ENCODE measurements at regions not wholly inside any gene's neighbourhood (a gene's known extent, or its start where the extent isn't known, plus 50 kb on each side); places are given as distances from the start of the nearest gene placed in this dataset.

DNA sequence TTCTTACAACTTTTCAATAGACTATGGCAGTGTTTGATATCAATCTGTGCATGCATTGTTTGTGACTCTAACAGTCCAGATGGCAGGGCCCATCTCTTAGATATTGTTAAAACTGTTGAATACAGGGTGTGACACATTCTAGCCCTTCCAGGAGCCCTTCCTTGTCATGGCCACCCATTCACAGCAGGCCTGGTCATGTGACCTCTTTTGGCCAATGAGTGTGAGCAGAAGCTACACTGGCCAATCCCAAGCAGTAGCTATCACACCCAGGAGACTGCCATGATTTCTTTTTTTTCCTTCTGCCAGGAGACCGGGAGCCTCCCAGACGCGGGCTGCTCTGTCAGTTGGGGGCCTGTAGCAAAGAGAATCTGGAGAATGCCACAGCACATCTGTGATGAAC is 655.4 kb upstream of the MKI67 start:
- Histone ChIP-seq H3K27ac (no peak overlapping the region), H3K36me3 (replicated peaks; ENCODE audit: insufficient read depth, low read depth) (no peaks in the 10 kb centered on the region), H3K4me1 (ENCODE audit: insufficient read depth) (no peaks in the 10 kb centered on the region), H3K9me3 (ENCODE audit: low read depth) (no peaks in the 10 kb centered on the region), H3K79me2 (no peaks in the 10 kb centered on the region), H3K4me3 (no peak overlapping the region), H2AFZ (no peak overlapping the region), H3K27me3 (peaks cover under 1% of the 10 kb centered on the region), H3K9me2 (replicated peaks; ENCODE audit: insufficient read depth) (no peaks in the 10 kb centered on the region), H3K4me2 (no peak overlapping the region), H4K20me1 (ENCODE audit: insufficient read depth, poor library complexity, severe bottlenecking) (no peaks in the 10 kb centered on the region)
- no peak for DNase-seq (ENCODE audit: low spot score)
- TF ChIP-seq EZH2 (IDR thresholded peaks at IDR 0.05; ENCODE audit: borderline replicate concordance), result no peak
- WGBS (ENCODE audit: low lambda C conversion rate, missing lambda C conversion rate), result 98% methylated on average over 3 of the region's 3 CpGs

- Histone ChIP-seq H3K27me3 (no peaks in the 10 kb centered on the region), H3K4me3 (no peak overlapping the region), H3K4me2 (no peak overlapping the region), H3K9me3 (ENCODE audit: low read depth) (no peaks in the 10 kb centered on the region), H3K9me2 (replicated peaks; ENCODE audit: insufficient read depth) (no peaks in the 10 kb centered on the region), H3K79me2 (no peaks in the 10 kb centered on the region), H3K4me1 (ENCODE audit: insufficient read depth) (no peaks in the 10 kb centered on the region), H3K36me3 (replicated peaks; ENCODE audit: insufficient read depth, low read depth) (no peaks in the 10 kb centered on the region), H4K20me1 (ENCODE audit: insufficient read depth, poor library complexity, severe bottlenecking) (no peaks in the 10 kb centered on the region), H3K27ac (no peak overlapping the region), H2AFZ (no peak overlapping the region)
- TF ChIP-seq EZH2phosphoT487 (IDR thresholded peaks at IDR 0.05; ENCODE audit: low read depth, severe bottlenecking, unreplicated experiment) (no peak), EZH2 (IDR thresholded peaks at IDR 0.05; ENCODE audit: borderline replicate concordance) (no peak)
- TF ChIP-seq, protein P1, sequence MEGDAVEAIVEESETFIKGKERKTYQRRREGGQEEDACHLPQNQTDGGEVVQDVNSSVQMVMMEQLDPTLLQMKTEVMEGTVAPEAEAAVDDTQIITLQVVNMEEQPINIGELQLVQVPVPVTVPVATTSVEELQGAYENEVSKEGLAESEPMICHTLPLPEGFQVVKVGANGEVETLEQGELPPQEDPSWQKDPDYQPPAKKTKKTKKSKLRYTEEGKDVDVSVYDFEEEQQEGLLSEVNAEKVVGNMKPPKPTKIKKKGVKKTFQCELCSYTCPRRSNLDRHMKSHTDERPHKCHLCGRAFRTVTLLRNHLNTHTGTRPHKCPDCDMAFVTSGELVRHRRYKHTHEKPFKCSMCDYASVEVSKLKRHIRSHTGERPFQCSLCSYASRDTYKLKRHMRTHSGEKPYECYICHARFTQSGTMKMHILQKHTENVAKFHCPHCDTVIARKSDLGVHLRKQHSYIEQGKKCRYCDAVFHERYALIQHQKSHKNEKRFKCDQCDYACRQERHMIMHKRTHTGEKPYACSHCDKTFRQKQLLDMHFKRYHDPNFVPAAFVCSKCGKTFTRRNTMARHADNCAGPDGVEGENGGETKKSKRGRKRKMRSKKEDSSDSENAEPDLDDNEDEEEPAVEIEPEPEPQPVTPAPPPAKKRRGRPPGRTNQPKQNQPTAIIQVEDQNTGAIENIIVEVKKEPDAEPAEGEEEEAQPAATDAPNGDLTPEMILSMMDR (IDR thresholded peaks at IDR 0.05; ENCODE audit: poor library complexity), result no peak
- 74% methylated on average over 2 of the region's 2 CpGs for WGBS (ENCODE audit: low lambda C conversion rate, missing lambda C conversion rate)
- DNase-seq (ENCODE audit: low spot score), result no peak
Measured at GRCh38 chr10:128784444-128784843, 658.2 kb upstream of the MKI67 start.

DNA sequence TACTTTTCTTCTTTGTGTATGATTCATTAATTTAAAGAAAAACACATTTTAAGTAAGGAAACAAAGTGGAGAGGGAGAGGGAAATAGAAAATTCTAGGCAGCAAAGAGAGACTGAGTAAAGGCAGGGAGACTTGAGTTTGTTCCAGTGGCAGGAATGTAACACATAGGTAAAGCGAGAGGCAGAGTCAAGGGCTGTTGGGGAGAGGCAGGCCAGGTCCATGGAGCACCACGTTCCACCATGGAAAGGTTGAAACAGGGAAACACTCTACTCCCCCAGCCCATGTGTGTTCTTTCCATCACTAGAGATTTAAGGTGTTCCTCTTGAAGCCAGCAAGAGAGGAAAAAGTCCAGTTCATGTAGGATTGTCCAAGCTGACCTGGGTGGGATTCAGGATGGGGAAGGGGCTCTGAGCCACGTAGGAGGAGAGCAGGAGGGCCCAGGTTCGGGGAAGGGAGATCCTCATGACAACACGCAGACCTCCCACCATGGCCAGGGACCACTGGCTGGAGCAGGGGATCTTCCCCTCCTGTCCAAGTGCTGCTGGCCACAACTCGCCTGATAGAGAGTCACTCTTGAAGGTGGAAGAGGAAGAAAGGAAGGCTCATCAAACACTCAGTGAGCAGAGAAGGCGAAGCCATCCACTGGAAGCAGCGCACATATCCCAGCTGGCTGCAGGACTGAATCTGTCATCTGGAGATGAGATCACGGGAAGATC is 666.4 kb upstream of the MKI67 start:
- H2AFZ ChIP-seq, result no peak overlapping the region
- no peak for TF ChIP-seq EZH2phosphoT487 (IDR thresholded peaks at IDR 0.05; ENCODE audit: low read depth, severe bottlenecking, unreplicated experiment)
- TF ChIP-seq, protein P1 (IDR thresholded peaks at IDR 0.05; ENCODE audit: poor library complexity), result no peak
- TF ChIP-seq EZH2 (IDR thresholded peaks at IDR 0.05; ENCODE audit: borderline replicate concordance), result no peak
- H3K4me3 ChIP-seq, result no peak overlapping the region
- no peaks in the 10 kb centered on the region for H3K9me2 ChIP-seq (replicated peaks; ENCODE audit: insufficient read depth)
- no peaks in the 10 kb centered on the region for H3K4me1 ChIP-seq (ENCODE audit: insufficient read depth)
- no peaks in the 10 kb centered on the region for H3K79me2 ChIP-seq
- 89% methylated on average over 9 of the region's 9 CpGs for WGBS (ENCODE audit: low lambda C conversion rate, missing lambda C conversion rate)
- H3K27me3 ChIP-seq, result no peaks in the 10 kb centered on the region
- DNase-seq (ENCODE audit: low spot score), result no peak
- no peaks in the 10 kb centered on the region for H4K20me1 ChIP-seq (ENCODE audit: insufficient read depth, poor library complexity, severe bottlenecking)
- no peaks in the 10 kb centered on the region for H3K36me3 ChIP-seq (replicated peaks; ENCODE audit: insufficient read depth, low read depth)
- H3K4me2 ChIP-seq, result no peak overlapping the region
- H3K27ac ChIP-seq, result no peak overlapping the region
- H3K9me3 ChIP-seq (ENCODE audit: low read depth), result no peaks in the 10 kb centered on the region

DNA sequence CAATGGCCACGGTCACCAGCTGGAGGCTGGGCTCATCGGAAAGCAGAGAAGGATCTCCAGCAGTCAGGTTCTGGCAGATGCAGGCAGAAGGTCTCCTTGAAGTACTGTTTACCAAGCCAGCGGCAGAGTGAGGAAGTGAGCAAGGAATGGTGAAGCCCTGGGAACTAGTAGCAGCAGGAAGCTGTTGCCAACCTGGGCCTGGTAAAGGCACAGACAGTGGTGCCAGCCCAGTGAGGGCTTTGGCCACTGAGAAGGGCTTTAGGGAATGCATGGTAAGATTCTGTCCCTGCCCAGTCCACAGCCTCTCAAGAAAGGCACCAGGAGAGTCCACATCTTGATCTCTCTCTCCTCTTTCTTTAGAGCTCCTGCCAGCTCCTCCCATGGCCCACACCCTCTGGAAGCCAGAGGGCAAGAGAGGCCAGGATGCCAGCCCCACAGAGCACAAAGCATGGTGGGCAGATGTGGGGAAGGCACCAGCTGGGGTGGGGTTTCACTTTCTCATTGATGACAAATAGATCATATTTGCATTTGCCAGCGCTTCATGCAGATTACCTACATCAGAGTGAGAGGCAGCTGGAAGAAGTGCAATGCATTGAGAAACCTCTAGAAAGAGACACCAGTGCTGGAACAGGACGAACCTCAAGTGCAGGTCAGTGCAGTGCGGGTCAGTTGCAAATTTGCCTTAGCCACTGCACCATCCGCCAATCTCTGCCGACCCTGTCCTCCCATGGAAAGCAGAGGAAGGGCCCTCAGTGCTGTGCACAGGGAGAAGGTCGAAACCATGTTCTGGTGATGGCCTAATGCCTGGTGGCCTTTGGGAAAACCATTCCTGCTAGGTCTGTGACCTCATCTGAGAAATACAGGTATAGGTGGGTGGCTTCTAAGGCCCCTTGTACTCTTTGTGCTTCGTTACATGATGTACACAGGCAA is 667.8 kb upstream of the MKI67 start:
- H3K27ac ChIP-seq, result no peak overlapping the region
- H3K36me3 ChIP-seq (replicated peaks; ENCODE audit: insufficient read depth, low read depth), result no peaks in the 10 kb centered on the region
- WGBS (ENCODE audit: low lambda C conversion rate, missing lambda C conversion rate), result 91% methylated on average over 10 of the region's 10 CpGs
- H2AFZ ChIP-seq, result no peak overlapping the region
- TF ChIP-seq EZH2 (IDR thresholded peaks at IDR 0.05; ENCODE audit: borderline replicate concordance) (no peak), EZH2phosphoT487 (IDR thresholded peaks at IDR 0.05; ENCODE audit: low read depth, severe bottlenecking, unreplicated experiment) (no peak)
- TF ChIP-seq, protein P1 (IDR thresholded peaks at IDR 0.05; ENCODE audit: poor library complexity), result no peak
- no peaks in the 10 kb centered on the region for H3K9me3 ChIP-seq (ENCODE audit: low read depth)
- no peaks in the 10 kb centered on the region for H3K9me2 ChIP-seq (replicated peaks; ENCODE audit: insufficient read depth)
- no peaks in the 10 kb centered on the region for H4K20me1 ChIP-seq (ENCODE audit: insufficient read depth, poor library complexity, severe bottlenecking)
- no peaks in the 10 kb centered on the region for H3K27me3 ChIP-seq
- no peaks in the 10 kb centered on the region for H3K4me1 ChIP-seq (ENCODE audit: insufficient read depth)
- H3K79me2 ChIP-seq, result no peaks in the 10 kb centered on the region
- no peak overlapping the region for H3K4me3 ChIP-seq
- no peak for DNase-seq (ENCODE audit: low spot score)
- no peak overlapping the region for H3K4me2 ChIP-seq
